Skeletal muscle tissue (tissue), 3 donors: ENCODE measurements at regions not wholly inside any gene's neighbourhood (a gene's known extent, or its start where the extent isn't known, plus 50 kb on each side); places are given as distances from the start of the nearest gene placed in this dataset.

Source experiments
- H3K27ac ChIP-seq: one replicate; pipeline ENCODE4 v1.7.0; 2013; ENCODE audit warnings: mild to moderate bottlenecking, low read depth, low read length, inconsistent platforms
- H3K27me3 ChIP-seq, 3 donors: one replicate each; pipeline ENCODE4 v1.7.0; 2013; ENCODE audit warnings: low read length in 3 of 3; ENCODE audit not compliant: control insufficient read depth in 3 of 3, insufficient read depth in 3 of 3
- H3K36me3 ChIP-seq, 3 donors: one replicate each; pipeline ENCODE4 v1.7.0; 2013; ENCODE audit warnings: low read length in 3 of 3; ENCODE audit not compliant: control insufficient read depth in 3 of 3, insufficient read depth in 3 of 3
- H3K4me1 ChIP-seq, 3 donors: one replicate each; pipeline ENCODE4 v1.7.0; 2013; ENCODE audit warnings: low read length in 3 of 3, mild to moderate bottlenecking in 3 of 3; ENCODE audit not compliant: control insufficient read depth in 3 of 3, insufficient read depth in 3 of 3
- H3K4me3 ChIP-seq, 3 donors: one replicate each; pipeline ENCODE4 v1.7.0; 2013; ENCODE audit warnings: low read length in 3 of 3
- H3K9ac ChIP-seq, 3 donors: one replicate each; pipeline ENCODE4 v1.7.0; 2013; ENCODE audit warnings: low read length in 3 of 3, mild to moderate bottlenecking in 3 of 3, moderate library complexity in 2 of 3, low read depth in 1 of 3
- H3K9me3 ChIP-seq, 3 donors: one replicate each; pipeline ENCODE4 v1.7.0; 2013; ENCODE audit warnings: low read length in 3 of 3; ENCODE audit not compliant: control insufficient read depth in 3 of 3
- donor health status: Osteomylitis.

DNA sequence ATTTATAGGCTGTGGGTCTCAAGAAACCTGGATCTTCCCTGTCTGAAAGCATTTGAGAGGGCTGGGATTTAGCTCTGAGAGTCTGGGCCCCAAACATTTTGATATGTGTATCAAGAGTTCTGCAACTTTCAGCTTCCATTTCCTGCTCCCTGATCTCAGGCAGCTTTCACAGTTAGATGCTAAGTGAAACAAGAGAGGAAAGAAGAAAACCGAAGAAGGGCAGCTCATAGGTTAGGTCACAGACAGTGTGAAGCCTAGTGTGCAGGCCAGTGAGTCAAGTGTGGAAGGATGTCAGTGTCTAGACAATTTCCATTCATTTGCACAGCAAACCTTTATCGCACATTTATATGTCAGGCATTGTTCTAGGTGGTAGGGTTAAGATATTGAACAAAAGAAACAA lies 173.6 kb upstream of the PROK2 start:
- Histone ChIP-seq H3K4me1 (peaks cover 0 to 6% (median 4%) of the 10 kb centered on the region in 3 donors), H3K27ac (no peak overlapping the region), H3K27me3 (peaks cover 0 to 5% (median 0%) of the 10 kb centered on the region in 3 donors), H3K9me3 (no peaks in the 10 kb centered on the region), H3K9ac (no peak overlapping the region), H3K36me3 (no peaks in the 10 kb centered on the region), H3K4me3 (no peak overlapping the region)

DNA sequence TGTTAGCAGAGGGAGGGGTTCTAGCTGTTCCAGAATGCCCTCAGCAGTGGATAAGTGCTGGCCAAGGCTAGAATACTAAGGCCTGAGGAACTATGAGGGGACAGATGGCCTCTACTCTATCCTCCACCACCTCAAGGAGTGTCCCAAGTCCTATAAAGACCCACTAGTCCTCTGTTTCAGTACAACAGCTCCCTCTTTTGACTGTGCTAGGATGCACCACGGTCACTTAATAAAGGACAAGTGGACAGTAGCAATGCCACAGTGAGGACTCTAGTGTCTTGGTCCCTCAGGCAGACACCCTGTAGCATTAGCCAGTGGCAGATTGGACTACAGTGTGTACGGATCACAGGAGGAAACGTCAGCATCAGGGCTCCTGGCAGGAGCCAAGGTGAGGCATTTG lies 171.8 kb upstream of the PROK2 start:
- H3K4me1 ChIP-seq = peaks cover 0 to 6% (median 4%) of the 10 kb centered on the region in 3 donors
- no peaks in the 10 kb centered on the region for H3K9me3 ChIP-seq
- H3K27me3 ChIP-seq = peaks cover 0 to 3% (median 0%) of the 10 kb centered on the region in 3 donors
- no peak overlapping the region for H3K9ac ChIP-seq
- no peak overlapping the region for H3K4me3 ChIP-seq
- no peak overlapping the region for H3K27ac ChIP-seq
- no peaks in the 10 kb centered on the region for H3K36me3 ChIP-seq

DNA sequence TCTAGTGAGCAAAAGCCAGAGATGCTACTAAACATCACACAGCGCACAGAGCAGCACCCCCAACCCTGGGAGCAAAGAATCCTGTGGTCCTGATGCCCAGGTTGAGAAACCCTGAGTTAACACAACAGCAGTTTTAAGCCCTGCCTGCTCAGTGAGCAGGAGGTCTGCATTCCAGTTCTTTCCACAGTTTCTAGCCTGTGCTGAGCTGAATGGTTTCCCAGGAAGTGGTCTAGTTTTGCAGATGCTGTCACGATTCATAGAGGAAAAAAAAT lies 171.1 kb upstream of the PROK2 start:
- Histone ChIP-seq H3K27me3 (peaks cover 0 to 3% (median 0%) of the 10 kb centered on the region in 3 donors), H3K4me3 (no peak overlapping the region), H3K4me1 (peaks cover 0 to 6% (median 4%) of the 10 kb centered on the region in 3 donors), H3K36me3 (no peaks in the 10 kb centered on the region), H3K9me3 (no peaks in the 10 kb centered on the region), H3K27ac (no peak overlapping the region), H3K9ac (no peak overlapping the region)

DNA sequence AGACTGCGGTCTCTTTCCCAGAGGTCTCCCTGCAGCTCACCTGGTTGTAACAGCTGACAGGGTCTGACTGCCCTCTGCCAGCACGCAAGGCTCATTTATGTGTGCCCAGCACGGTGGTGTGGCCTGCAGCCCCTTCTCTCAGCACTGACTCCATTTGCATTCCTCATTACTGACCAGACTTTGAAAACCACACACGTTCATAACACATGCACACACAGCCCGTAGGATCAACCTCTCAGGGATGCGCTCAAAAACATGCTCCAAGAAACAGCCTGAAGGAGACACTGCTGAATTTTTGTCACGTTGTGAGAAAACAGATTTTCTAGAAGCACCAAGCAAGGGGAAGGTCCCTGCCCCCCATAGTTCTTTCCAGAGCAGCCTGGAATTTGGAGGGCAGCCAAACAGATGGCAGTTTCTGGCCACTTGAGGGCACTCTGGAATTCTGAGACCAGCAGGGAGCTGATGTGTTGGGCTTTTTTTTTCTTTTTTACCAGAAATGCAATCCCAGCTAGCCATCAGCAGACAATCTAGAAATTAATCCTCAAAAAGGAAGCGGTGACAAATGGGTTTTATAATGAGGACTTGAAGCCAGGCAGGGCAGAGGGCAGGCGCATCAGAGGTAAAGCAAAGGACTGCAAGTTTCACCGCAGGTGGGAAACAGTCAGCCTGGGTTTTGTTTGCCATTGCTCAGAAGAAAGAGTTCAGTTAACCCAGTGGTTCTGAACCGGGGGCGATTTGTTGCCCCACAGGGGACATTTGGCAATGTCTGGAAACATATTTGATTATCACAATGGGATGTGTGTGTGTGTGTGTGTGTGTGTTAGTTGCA lies 170.5 kb upstream of the PROK2 start:
- peaks cover 0 to 3% (median under 1%) of the 10 kb centered on the region in 3 donors for H3K27me3 ChIP-seq
- no peak overlapping the region for H3K4me3 ChIP-seq
- no peaks in the 10 kb centered on the region for H3K36me3 ChIP-seq
- H3K4me1 ChIP-seq = peaks cover 0 to 6% (median 4%) of the 10 kb centered on the region in 3 donors
- no peak overlapping the region for H3K27ac ChIP-seq
- no peak overlapping the region for H3K9ac ChIP-seq
- no peaks in the 10 kb centered on the region for H3K9me3 ChIP-seq

- Histone ChIP-seq H3K36me3 (no peaks in the 10 kb centered on the region), H3K4me3 (no peak overlapping the region), H3K27ac (no peak overlapping the region), H3K9ac (no peak overlapping the region), H3K27me3 (peaks cover 6 to 9% (median 7%) of the 10 kb centered on the region in 3 donors), H3K9me3 (no peaks in the 10 kb centered on the region), H3K4me1 (peaks cover 0 to 6% (median 4%) of the 10 kb centered on the region in 3 donors)
Measured at GRCh38 chr3:71951842-71952241, 166.9 kb upstream of the PROK2 start.

GRCh38 chr3:71951361-71951760 lies 166.4 kb upstream of the PROK2 start:
- Histone ChIP-seq H3K36me3 (no peaks in the 10 kb centered on the region), H3K4me3 (no peak overlapping the region), H3K4me1 (peaks cover 0 to 6% (median 4%) of the 10 kb centered on the region in 3 donors), H3K9ac (no peak overlapping the region), H3K27ac (no peak overlapping the region), H3K9me3 (no peaks in the 10 kb centered on the region), H3K27me3 (peaks cover 6 to 7% (median 6%) of the 10 kb centered on the region in 3 donors)

DNA sequence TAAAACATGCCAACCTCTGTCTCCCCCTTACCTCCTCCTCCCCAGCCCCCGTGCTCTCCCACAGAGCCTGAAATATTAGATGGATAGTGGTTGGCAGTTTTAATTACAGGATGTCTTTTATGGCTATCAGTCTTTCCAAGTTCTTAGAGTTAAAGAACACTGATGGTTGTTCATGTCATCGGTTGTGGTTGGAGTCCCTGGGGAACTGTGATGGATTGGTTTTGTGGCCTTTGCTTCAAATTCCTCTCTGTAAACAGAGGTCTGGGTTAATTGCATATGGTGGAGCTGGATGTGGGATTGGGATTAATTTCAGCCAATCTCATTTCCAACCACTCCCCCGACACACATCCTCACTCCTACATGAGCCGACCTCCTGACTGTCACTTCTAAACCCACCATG lies 164.5 kb upstream of the PROK2 start:
- H3K36me3 ChIP-seq = no peaks in the 10 kb centered on the region
- H3K4me1 ChIP-seq = no peaks in the 10 kb centered on the region
- no peaks in the 10 kb centered on the region for H3K9me3 ChIP-seq
- H3K4me3 ChIP-seq = no peak overlapping the region
- no peak overlapping the region for H3K27ac ChIP-seq
- peaks cover 6 to 8% (median 7%) of the 10 kb centered on the region in 3 donors for H3K27me3 ChIP-seq
- no peak overlapping the region for H3K9ac ChIP-seq

GRCh38 chr3:71944482-71945065 lies 159.6 kb upstream of the PROK2 start:
- H3K36me3 ChIP-seq = no peaks in the 10 kb centered on the region
- H3K27ac ChIP-seq = no peak overlapping the region
- H3K9ac ChIP-seq = no peak overlapping the region
- H3K4me1 ChIP-seq = no peaks in the 10 kb centered on the region
- peaks cover 0 to 2% (median 0%) of the 10 kb centered on the region in 3 donors for H3K9me3 ChIP-seq
- peaks cover 9 to 11% (median 11%) of the 10 kb centered on the region in 3 donors for H3K27me3 ChIP-seq
- H3K4me3 ChIP-seq = no peak overlapping the region

GRCh38 chr3:71942432-71943187 lies 157.7 kb upstream of the PROK2 start:
- Histone ChIP-seq H3K4me3 (no peak overlapping the region), H3K4me1 (no peaks in the 10 kb centered on the region), H3K36me3 (no peaks in the 10 kb centered on the region), H3K9me3 (peaks cover 0 to 2% (median 0%) of the 10 kb centered on the region in 3 donors), H3K27ac (no peak overlapping the region), H3K9ac (no peak overlapping the region), H3K27me3 (peaks cover 4 to 9% (median 9%) of the 10 kb centered on the region in 3 donors)

DNA sequence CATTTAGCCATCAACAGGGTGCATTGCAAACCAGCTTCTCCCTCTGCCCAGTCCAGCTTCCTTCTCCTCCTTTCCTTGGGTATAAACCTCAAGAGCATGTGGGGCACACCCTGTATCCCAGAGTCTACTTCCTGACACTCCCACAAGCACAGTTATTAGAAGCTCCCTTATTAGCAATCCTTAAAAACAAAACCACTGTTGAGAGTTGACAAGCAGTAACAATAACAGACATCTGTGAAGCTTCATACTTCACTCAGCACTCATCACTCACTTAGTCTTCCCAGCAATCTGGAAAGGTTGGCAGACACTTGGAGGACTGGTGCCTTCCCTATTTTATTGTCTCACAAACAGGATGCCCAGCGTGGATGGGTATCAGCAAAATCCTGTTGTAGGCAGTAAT lies 155.5 kb upstream of the PROK2 start:
- Histone ChIP-seq H3K4me1 (no peaks in the 10 kb centered on the region), H3K27me3 (peaks cover 7 to 12% (median 8%) of the 10 kb centered on the region in 3 donors), H3K27ac (no peak overlapping the region), H3K36me3 (no peaks in the 10 kb centered on the region), H3K9ac (no peak overlapping the region), H3K9me3 (peaks cover 0 to 2% (median 0%) of the 10 kb centered on the region in 3 donors), H3K4me3 (no peak overlapping the region)
